IMR-90 (cell line): ENCODE measurements at regions not wholly inside any gene's neighbourhood (a gene's known extent, or its start where the extent isn't known, plus 50 kb on each side); places are given as distances from the start of the nearest gene placed in this dataset.

ENCODE experiments used
- ATAC-seq: fragments of 200-7000 bp; cut with Tn5 transposase; 2 replicates; pipeline ENCODE4 v1.9.1; 2020; ENCODE audit warnings: low read depth, mild to moderate bottlenecking, moderate library complexity
- BruUV-seq: library from RNA; stranded (reverse); fragments of 400-500 nt; replicated peaks from 2 replicates; lab custom pipeline; 2021; lab: Mats Ljungman, UMichigan
- CTCF ChIA-PET: fragments of 300-600 bp; formaldehyde crosslinking; extraction: SDS; loops from one replicate; lab custom pipeline; 2021; ENCODE audit warnings: antibody characterized with exemption; lab: Yijun Ruan, JAX
- POLR2A ChIA-PET: fragments of 300-600 bp; sonication (Branson Sonifier 250); formaldehyde crosslinking; loops from one replicate; lab custom pipeline; 2022; ENCODE audit warnings: antibody characterized with exemption; ENCODE audit not compliant: unreplicated experiment; lab: Charles Lee
- DNase-seq: peaks from one replicate; pipeline ENCODE4 v3.0.0; 2013
- H2AFZ ChIP-seq: replicated peaks from 2 replicates; pipeline ENCODE3; 2013; ENCODE audit warnings: low read length, mild to moderate bottlenecking; ENCODE audit not compliant: poor library complexity
- H2AK5ac ChIP-seq: 2 replicates; pipeline ENCODE4 v1.6.1; 2013; ENCODE audit warnings: low read depth, low read length, inconsistent platforms
- H2AK9ac ChIP-seq: replicated peaks from 2 replicates; pipeline ENCODE3; 2013; ENCODE audit warnings: mild to moderate bottlenecking, low read depth, low read length, moderate library complexity; ENCODE audit not compliant: poor library complexity
- H2BK120ac ChIP-seq: 2 replicates; pipeline ENCODE4 v1.6.1; 2013; ENCODE audit warnings: low read depth, low read length, inconsistent platforms
- H2BK15ac ChIP-seq: 3 replicates; pipeline ENCODE4 v1.6.1; 2013; ENCODE audit warnings: low read depth, low read length, inconsistent platforms
- H2BK20ac ChIP-seq: 2 replicates; pipeline ENCODE4 v1.6.1; 2013; ENCODE audit warnings: low read depth, mild to moderate bottlenecking, inconsistent platforms, low read length, moderate library complexity
- H2BK5ac ChIP-seq: 2 replicates; pipeline ENCODE4 v1.6.1; 2013; ENCODE audit warnings: mild to moderate bottlenecking, low read depth, low read length, inconsistent platforms; ENCODE audit not compliant: poor library complexity, severe bottlenecking
- H3K14ac ChIP-seq: replicated peaks from 2 replicates; pipeline ENCODE4 v1.6.1; 2013; ENCODE audit warnings: low read depth, low read length, inconsistent platforms
- H3K18ac ChIP-seq: 2 replicates; pipeline ENCODE4 v1.6.1; 2013; ENCODE audit warnings: low read depth, low read length, control low read depth
- H3K23ac ChIP-seq: 2 replicates; pipeline ENCODE4 v1.6.1; 2013; ENCODE audit warnings: low read depth, low read length, inconsistent platforms
- H3K27ac ChIP-seq: 2 replicates; pipeline ENCODE4 v1.5.1; 2013; ENCODE audit warnings: mild to moderate bottlenecking, control low read depth, low read length; ENCODE audit not compliant: insufficient read depth
- H3K27me3 ChIP-seq: 2 replicates; pipeline ENCODE4 v1.6.1; 2013; ENCODE audit warnings: low read length; ENCODE audit not compliant: control insufficient read depth, insufficient read depth
- H3K36me3 ChIP-seq: 2 replicates; pipeline ENCODE4 v1.6.1; 2013; ENCODE audit warnings: low read length, mixed read lengths; ENCODE audit not compliant: control insufficient read depth, insufficient read depth
- H3K4ac ChIP-seq: 2 replicates; pipeline ENCODE4 v1.6.1; 2013; ENCODE audit warnings: low read depth, low read length, inconsistent platforms
- H3K4me1 ChIP-seq: 2 replicates; pipeline ENCODE4 v1.6.1; 2013; ENCODE audit warnings: low read length, mixed read lengths; ENCODE audit not compliant: control insufficient read depth, insufficient read depth
- H3K4me2 ChIP-seq: 2 replicates; pipeline ENCODE4 v1.6.1; 2013; ENCODE audit warnings: low read depth, mild to moderate bottlenecking, control low read depth, low read length, moderate library complexity
- H3K4me3 ChIP-seq: 2 replicates; pipeline ENCODE4 v1.5.1; 2013; ENCODE audit warnings: low read depth, mild to moderate bottlenecking, control low read depth, low read length, moderate library complexity; ENCODE audit not compliant: insufficient read depth
- H3K56ac ChIP-seq: 2 replicates; pipeline ENCODE4 v1.6.1; 2013; ENCODE audit warnings: low read length, inconsistent platforms; ENCODE audit not compliant: insufficient read depth; ENCODE audit errors: extremely low read depth
- H3K79me1 ChIP-seq, 2 experiments: 2 replicates each; pipeline ENCODE4 v1.6.1; 2013; ENCODE audit warnings: low read length in 2 of 2, inconsistent platforms in 1 of 2, low read depth in 1 of 2
- H3K9ac ChIP-seq: 2 replicates; pipeline ENCODE4 v1.6.1; 2013; ENCODE audit warnings: low read depth, low read length, control low read depth
- H3K9me1 ChIP-seq: 2 replicates; pipeline ENCODE4 v1.6.1; 2013; ENCODE audit warnings: low read length, inconsistent platforms; ENCODE audit not compliant: insufficient read depth
- H3K9me3 ChIP-seq: 2 replicates; pipeline ENCODE4 v1.6.1; 2013; ENCODE audit warnings: low read length; ENCODE audit not compliant: control insufficient read depth, insufficient read depth
- H4K20me1 ChIP-seq: 2 replicates; pipeline ENCODE4 v1.6.1; 2013; ENCODE audit warnings: low read length, inconsistent platforms; ENCODE audit not compliant: insufficient read depth
- H4K5ac ChIP-seq: 2 replicates; pipeline ENCODE4 v1.6.1; 2013; ENCODE audit warnings: mild to moderate bottlenecking, low read depth, low read length, control low read depth
- H4K8ac ChIP-seq, 2 experiments: 2 replicates each; pipeline ENCODE4 v1.6.1; 2013; ENCODE audit warnings: low read depth in 2 of 2, low read length in 2 of 2, control low read depth in 1 of 2, inconsistent platforms in 1 of 2
- H4K91ac ChIP-seq: 2 replicates; pipeline ENCODE4 v1.6.1; 2013; ENCODE audit warnings: low read depth, low read length, inconsistent platforms; ENCODE audit not compliant: insufficient read depth
- BHLHE40 ChIP-seq: fragments of 150-350 bp; IDR thresholded peaks from 2 replicates; pipeline ENCODE4 v1.6.1; 2016; ENCODE audit warnings: mild to moderate bottlenecking, low read depth, low read length
- CEBPB ChIP-seq: IDR thresholded peaks from 2 replicates; pipeline ENCODE4 v1.6.1; 2012; ENCODE audit warnings: low read depth, low read length, improper control_type of control experiment
- CHD1 ChIP-seq: IDR thresholded peaks from 2 replicates; pipeline ENCODE4 v1.6.1; 2012; ENCODE audit warnings: low read depth, low read length, improper control_type of control experiment
- CTCF ChIP-seq: conservative IDR thresholded peaks from 2 replicates; pipeline ENCODE4 v1.5.1; 2012; ENCODE audit warnings: mild to moderate bottlenecking, low read depth, low read length, improper control_type of control experiment
- ELK1 ChIP-seq: fragments of 150-350 bp; IDR thresholded peaks from 2 replicates; pipeline ENCODE4 v1.6.1; 2016; ENCODE audit warnings: low read depth, mild to moderate bottlenecking, low read length, moderate library complexity, borderline replicate concordance
- FOS ChIP-seq: fragments of 150-350 bp; IDR thresholded peaks from 2 replicates; pipeline ENCODE4 v1.6.1; 2016; ENCODE audit warnings: low read depth, low read length
- MAFK ChIP-seq: IDR thresholded peaks from 2 replicates; pipeline ENCODE4 v1.6.1; 2012; ENCODE audit warnings: low read depth, low read length, improper control_type of control experiment
- MAZ ChIP-seq: IDR thresholded peaks from 2 replicates; pipeline ENCODE4 v1.6.1; 2012; ENCODE audit warnings: low read depth, mild to moderate bottlenecking, low read length, improper control_type of control experiment, moderate library complexity, borderline replicate concordance
- MXI1 ChIP-seq: IDR thresholded peaks from 2 replicates; pipeline ENCODE4 v1.6.1; 2012; ENCODE audit warnings: low read depth, mild to moderate bottlenecking, low read length, moderate library complexity, borderline replicate concordance
- NFE2L2 ChIP-seq: fragments of 150-350 bp; IDR thresholded peaks from 2 replicates; pipeline ENCODE4 v1.6.1; 2016; ENCODE audit warnings: low read depth, mild to moderate bottlenecking, low read length
- POLR2A ChIP-seq: IDR thresholded peaks from 2 replicates; pipeline ENCODE4 v1.6.1; 2012; ENCODE audit warnings: mild to moderate bottlenecking, low read depth, low read length
- RAD21 ChIP-seq: IDR thresholded peaks from 2 replicates; pipeline ENCODE4 v1.6.1; 2012; ENCODE audit warnings: low read length, improper control_type of control experiment
- RCOR1 ChIP-seq: IDR thresholded peaks from 2 replicates; pipeline ENCODE4 v1.6.1; 2012; ENCODE audit warnings: mild to moderate bottlenecking, low read length, improper control_type of control experiment; ENCODE audit not compliant: insufficient replicate concordance
- RFX5 ChIP-seq: IDR thresholded peaks from 2 replicates; pipeline ENCODE4 v1.8.0; 2012; ENCODE audit warnings: low read depth, mild to moderate bottlenecking, low read length, moderate library complexity
- SMC3 ChIP-seq: fragments of 150-350 bp; IDR thresholded peaks from 2 replicates; pipeline ENCODE4 v1.6.1; 2016; ENCODE audit warnings: low read depth, mild to moderate bottlenecking, antibody characterized with exemption, low read length, moderate library complexity
- WGBS, 2 experiments: methylation state at CpG; one replicate each; pipeline versions ENCODE4 v1.1.5 to v1.1.7; 2013; ENCODE audit warnings: missing lambda C conversion rate in 2 of 2; ENCODE audit not compliant: insufficient read length in 1 of 2; ENCODE audit errors: extremely low coverage in 2 of 2; 5-methylcytosine and 5-hydroxymethylcytosine counted together
- dilution Hi-C: fragments of 300-500 bp; cut with HindIII; formaldehyde crosslinking; loops from one replicate; pipeline ENCODE4 v1.14.3; 2018; ENCODE audit warnings: low sequenced_read_pairs; ENCODE audit not compliant: unreplicated experiment
- in situ Hi-C: fragments of 300-500 bp; cut with MboI; formaldehyde crosslinking; loops from 3 replicates; pipeline ENCODE4 v1.14.3; 2019; ENCODE audit warnings: low sequenced_read_pairs, inconsistent platforms, mixed read lengths
- intact Hi-C: fragments of 100-400 bp; cut with micrococcal nuclease; formaldehyde crosslinking; loops from 2 replicates; pipeline ENCODE4 v1.10.0; 2022

- Histone ChIP-seq H3K27me3 (no peaks in the 10 kb centered on the region), H2BK120ac (no peak overlapping the region), H3K56ac (no peak overlapping the region), H2BK15ac (no peak overlapping the region), H3K14ac (no peak overlapping the region), H3K18ac (no peak overlapping the region), H4K20me1 (no peaks in the 10 kb centered on the region), H4K8ac (no peak overlapping the region), H3K36me3 (no peaks in the 10 kb centered on the region), H3K4me3 (no peak overlapping the region), H3K79me1 (no peaks in the 10 kb centered on the region), H3K4me1 (no peaks in the 10 kb centered on the region), H3K4me2 (no peak overlapping the region), H3K23ac (no peak overlapping the region), H2BK5ac (no peak overlapping the region), H4K91ac (no peak overlapping the region), H3K4ac (no peak overlapping the region), H2AFZ (no peak overlapping the region), H3K9me3 (peaks cover 8% of the 10 kb centered on the region), H2BK20ac (no peak overlapping the region), H3K9me1 (no peaks in the 10 kb centered on the region), H4K5ac (no peak overlapping the region), H2AK5ac (no peak overlapping the region), H3K9ac (no peak overlapping the region), H2AK9ac (no peak overlapping the region), H3K27ac (no peak overlapping the region)
- no CpG with 5 or more reads among the region's 7 CpGs for WGBS, 2 experiments
- BruUV-seq, result no TSS peak
- ChIA-PET CTCF (no interaction called here), POLR2A (no interaction called here)
- intact Hi-C loops (no loop called here), in situ Hi-C loops (no loop called here), dilution Hi-C loops (no loop called here)
- TF ChIP-seq ELK1, result no peak
- TF ChIP-seq MAZ, result no peak
- TF ChIP-seq CHD1, result no peak
- no peak for TF ChIP-seq MAFK
- no peak for TF ChIP-seq RFX5
- no peak for TF ChIP-seq RCOR1
- no peak for TF ChIP-seq FOS
- no peak for TF ChIP-seq BHLHE40
- no peak for TF ChIP-seq CEBPB
- TF ChIP-seq MXI1, result no peak
- TF ChIP-seq SMC3, result no peak
- TF ChIP-seq RAD21, result no peak
- TF ChIP-seq POLR2A, result no peak
- TF ChIP-seq NFE2L2, result no peak
- TF ChIP-seq CTCF, result no peak
- DNase-seq (no peak), ATAC-seq (no peak)
Observed at GRCh38 chrX:8405631-8406030, 59.0 kb upstream of the VCX3B start.
